Left ventricle myocardium inferior (tissue), 1 donor: ENCODE measurements at regions not wholly inside any gene's neighbourhood (a gene's known extent, or its start where the extent isn't known, plus 50 kb on each side); places are given as distances from the start of the nearest gene placed in this dataset.
"Not testable (repeated sequence)": the region's sequence is repeated elsewhere in the genome, so short reads cannot be mapped to it uniquely, and the experiment has no call there.

ENCODE experiments used
- DNase-seq: peaks from one replicate; pipeline ENCODE4 v3.0.0-alpha.2; 2020
- H3K27ac ChIP-seq: fragments of 200-600 bp; replicated peaks from 2 replicates; pipeline ENCODE4 v1.8.0; 2021
- H3K27me3 ChIP-seq: fragments of 200-600 bp; 2 replicates; pipeline ENCODE4 v1.8.0; 2021; ENCODE audit warnings: low read depth
- H3K36me3 ChIP-seq: fragments of 200-600 bp; 2 replicates; pipeline ENCODE4 v1.8.0; 2021
- H3K4me1 ChIP-seq: fragments of 200-600 bp; 2 replicates; pipeline ENCODE4 v1.8.0; 2021
- H3K4me3 ChIP-seq: fragments of 200-600 bp; 2 replicates; pipeline ENCODE4 v1.8.0; 2021; ENCODE audit warnings: mild to moderate bottlenecking, moderate library complexity
- H3K9me3 ChIP-seq: fragments of 200-600 bp; replicated peaks from 2 replicates; pipeline ENCODE4 v1.8.0; 2021
- intact Hi-C: fragments of 100-400 bp; cut with micrococcal nuclease; formaldehyde crosslinking; loops from one replicate; pipeline ENCODE4 v1.11.0; 2022
- TF ChIP-seq, protein P1 (sequence below): fragments of 200-600 bp; IDR thresholded peaks from 2 replicates; pipeline ENCODE4 v1.8.0; 2021; ENCODE audit warnings: antibody characterized with exemption, mild to moderate bottlenecking, borderline replicate concordance
- donor health status: DM: no; HTN: yes; CAD: no; lungs with severe emphysema.

DNA sequence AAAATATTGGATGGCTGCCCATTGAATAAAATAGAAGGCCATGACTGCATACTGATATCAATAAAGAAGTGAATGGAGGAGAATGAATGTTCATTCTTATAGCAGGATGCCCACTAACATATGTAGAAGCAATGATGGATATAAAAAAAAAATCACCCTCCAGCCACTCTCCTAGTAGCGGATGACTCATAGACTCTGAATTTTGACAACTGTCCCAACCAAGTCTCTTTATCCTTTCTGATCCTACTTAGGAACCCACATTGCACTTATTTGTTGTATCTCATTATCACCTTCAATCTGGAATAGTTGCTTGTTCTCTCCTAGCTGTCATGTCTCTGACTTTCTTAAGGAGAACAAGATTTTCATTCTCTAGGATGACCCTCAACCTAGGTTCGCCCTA is 429.9 kb downstream of the HS3ST3B1 start:
- no peak for DNase-seq
- Histone ChIP-seq H3K36me3 (no peaks in the 10 kb centered on the region), H3K27ac (no peak overlapping the region), H3K4me1 (peaks cover 5% of the 10 kb centered on the region), H3K4me3 (no peak overlapping the region), H3K9me3 (no peaks in the 10 kb centered on the region), H3K27me3 (no peaks in the 10 kb centered on the region)
- TF ChIP-seq, protein P1, sequence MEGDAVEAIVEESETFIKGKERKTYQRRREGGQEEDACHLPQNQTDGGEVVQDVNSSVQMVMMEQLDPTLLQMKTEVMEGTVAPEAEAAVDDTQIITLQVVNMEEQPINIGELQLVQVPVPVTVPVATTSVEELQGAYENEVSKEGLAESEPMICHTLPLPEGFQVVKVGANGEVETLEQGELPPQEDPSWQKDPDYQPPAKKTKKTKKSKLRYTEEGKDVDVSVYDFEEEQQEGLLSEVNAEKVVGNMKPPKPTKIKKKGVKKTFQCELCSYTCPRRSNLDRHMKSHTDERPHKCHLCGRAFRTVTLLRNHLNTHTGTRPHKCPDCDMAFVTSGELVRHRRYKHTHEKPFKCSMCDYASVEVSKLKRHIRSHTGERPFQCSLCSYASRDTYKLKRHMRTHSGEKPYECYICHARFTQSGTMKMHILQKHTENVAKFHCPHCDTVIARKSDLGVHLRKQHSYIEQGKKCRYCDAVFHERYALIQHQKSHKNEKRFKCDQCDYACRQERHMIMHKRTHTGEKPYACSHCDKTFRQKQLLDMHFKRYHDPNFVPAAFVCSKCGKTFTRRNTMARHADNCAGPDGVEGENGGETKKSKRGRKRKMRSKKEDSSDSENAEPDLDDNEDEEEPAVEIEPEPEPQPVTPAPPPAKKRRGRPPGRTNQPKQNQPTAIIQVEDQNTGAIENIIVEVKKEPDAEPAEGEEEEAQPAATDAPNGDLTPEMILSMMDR = no peak
- intact Hi-C loops = no loop called here

DNA sequence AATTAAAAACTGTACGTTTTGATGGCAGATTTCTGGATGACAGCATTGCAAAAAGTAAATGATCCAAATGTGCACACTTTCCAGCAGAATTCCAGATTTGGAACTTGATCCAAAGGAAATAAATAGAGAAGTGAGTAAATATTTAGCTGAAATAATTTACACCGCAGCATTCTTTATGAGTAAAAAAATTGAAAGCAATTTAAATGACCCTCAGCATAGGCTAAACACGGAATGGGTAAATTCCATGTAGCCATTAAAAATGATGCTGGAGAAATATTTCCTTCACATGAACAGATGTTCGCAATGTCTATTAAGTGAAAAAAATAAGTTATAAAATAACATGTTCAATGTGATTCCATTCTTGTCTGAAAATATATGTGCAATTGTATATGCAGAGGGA is 424.8 kb downstream of the HS3ST3B1 start:
- Histone ChIP-seq H3K9me3 (peaks cover 14% of the 10 kb centered on the region), H3K27me3 (no peaks in the 10 kb centered on the region), H3K4me1 (peaks cover 5% of the 10 kb centered on the region), H3K4me3 (no peak overlapping the region), H3K36me3 (no peaks in the 10 kb centered on the region), H3K27ac (no peak overlapping the region)
- intact Hi-C loops = no loop called here
- DNase-seq = no peak
- TF ChIP-seq, protein P1 = no peak

DNA sequence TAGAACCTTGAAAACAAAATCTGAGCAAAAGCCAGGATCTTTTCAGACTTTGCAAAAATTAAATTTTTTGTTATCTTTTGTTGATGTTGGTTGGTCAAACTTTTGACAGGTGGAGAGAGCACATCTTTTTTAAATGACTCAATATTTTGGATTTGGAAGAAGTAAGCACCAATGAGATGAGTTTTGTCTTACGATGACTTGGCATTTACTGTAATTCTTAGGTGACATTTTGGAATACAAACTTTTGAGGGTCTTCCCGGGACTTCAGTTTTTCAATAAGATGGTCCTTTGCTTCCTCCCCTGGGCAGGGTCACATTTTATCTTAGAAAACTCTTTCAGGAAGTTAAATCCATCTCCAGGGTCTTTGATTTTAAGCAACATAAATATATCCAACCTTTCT is 423.9 kb downstream of the HS3ST3B1 start:
- Histone ChIP-seq H3K27ac (no peak overlapping the region), H3K36me3 (no peaks in the 10 kb centered on the region), H3K27me3 (peaks cover 4% of the 10 kb centered on the region), H3K9me3 (peaks cover 14% of the 10 kb centered on the region), H3K4me3 (no peak overlapping the region), H3K4me1 (peaks cover 5% of the 10 kb centered on the region)
- TF ChIP-seq, protein P1 = no peak
- intact Hi-C loops = no loop called here
- no peak for DNase-seq

DNA sequence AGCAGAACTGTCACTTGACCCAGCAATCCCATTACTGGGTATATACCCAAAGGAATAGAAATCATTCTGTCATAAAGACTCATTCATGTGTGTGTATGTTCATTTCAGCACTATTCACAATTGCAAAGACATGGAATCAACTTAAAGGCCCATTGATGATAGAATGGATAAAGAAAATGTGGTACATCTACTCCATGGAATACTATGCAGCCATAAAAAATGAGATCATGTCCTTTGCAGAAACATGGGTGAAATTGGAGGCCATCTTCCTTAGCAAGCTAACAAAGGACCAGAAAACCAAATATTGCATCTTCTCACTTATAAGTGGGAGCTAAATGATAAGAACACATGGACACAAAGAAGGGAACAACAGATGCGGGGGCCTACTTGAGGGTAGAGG is 422.5 kb downstream of the HS3ST3B1 start:
- not testable (repeated sequence) for DNase-seq, H3K4me3 ChIP-seq, H3K4me1 ChIP-seq

DNA sequence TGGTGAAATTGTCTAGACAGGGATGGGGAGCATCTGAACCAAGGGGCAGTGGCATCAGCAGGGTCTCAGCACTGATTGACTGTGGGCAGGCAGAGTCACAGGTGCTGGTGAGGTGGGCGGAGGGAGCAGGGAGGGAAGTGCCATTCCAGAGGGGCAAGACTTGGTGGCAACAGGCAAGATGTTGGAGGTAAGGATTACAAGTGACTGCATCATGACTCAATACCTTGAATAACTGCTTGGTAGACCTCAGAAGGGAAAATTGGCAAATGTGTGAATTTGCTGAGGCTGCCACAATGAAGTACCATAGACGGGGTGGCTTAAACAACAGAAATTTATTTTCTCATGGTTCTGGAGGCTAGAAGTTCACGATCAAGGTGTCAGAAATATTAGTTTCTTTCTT is 419.1 kb downstream of the HS3ST3B1 start:
- TF ChIP-seq, protein P1 = no peak

More for the DNA sequence above, 422.5 kb downstream of the HS3ST3B1 start:
- intact Hi-C loops, H3K27me3 ChIP-seq, H3K27ac ChIP-seq, H3K36me3 ChIP-seq: not testable (repeated sequence)
- H3K9me3 ChIP-seq = peaks cover 14% of the 10 kb centered on the region

DNA sequence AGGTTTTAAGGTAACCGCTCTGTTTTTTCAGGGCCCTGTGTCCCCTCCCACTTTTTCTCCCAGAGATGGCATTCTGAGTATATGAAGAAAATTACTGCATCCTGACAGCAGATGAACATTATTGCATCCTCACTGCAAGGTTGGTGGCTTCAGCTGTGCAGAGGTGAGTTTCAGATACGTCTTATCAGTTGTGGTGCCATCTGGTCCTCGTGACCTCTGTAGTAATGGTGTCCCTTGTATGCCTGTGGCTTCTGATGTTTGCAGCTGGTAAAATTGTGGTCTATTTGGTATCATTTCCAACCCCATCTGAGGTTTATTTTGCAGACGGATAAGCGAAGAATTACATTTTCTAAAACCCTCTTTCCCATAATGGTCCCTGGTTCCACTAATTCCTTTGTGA is 417.0 kb downstream of the HS3ST3B1 start:
- H3K36me3 ChIP-seq = no peaks in the 10 kb centered on the region

More for the DNA sequence above, 419.1 kb downstream of the HS3ST3B1 start:
- Histone ChIP-seq H3K36me3 (no peaks in the 10 kb centered on the region), H3K9me3 (peaks cover 14% of the 10 kb centered on the region), H3K27ac (no peak overlapping the region), H3K4me1 (no peaks in the 10 kb centered on the region), H3K4me3 (no peak overlapping the region), H3K27me3 (peaks cover 18% of the 10 kb centered on the region)
- intact Hi-C loops = loop anchor here (10.0 kb wide), 1 partner anchor 245 kb away; no protein-coding TSS in a partner anchor
- DNase-seq = no peak

More for the DNA sequence above, 417.0 kb downstream of the HS3ST3B1 start:
- TF ChIP-seq, protein P1 = no peak
- peaks cover 24% of the 10 kb centered on the region for H3K27me3 ChIP-seq
- H3K4me3 ChIP-seq = no peak overlapping the region
- peaks cover 8% of the 10 kb centered on the region for H3K9me3 ChIP-seq
- no peak for DNase-seq
- intact Hi-C loops = loop anchor here (10.0 kb wide), 1 partner anchor 243 kb away; no protein-coding TSS in a partner anchor
- H3K4me1 ChIP-seq = no peaks in the 10 kb centered on the region
- no peak overlapping the region for H3K27ac ChIP-seq
